ENCODE measurements at regions not wholly inside any gene's neighbourhood (a gene's known extent, or its start where the extent isn't known, plus 50 kb on each side); places are given as distances from the start of the nearest gene placed in this dataset.

DNA sequence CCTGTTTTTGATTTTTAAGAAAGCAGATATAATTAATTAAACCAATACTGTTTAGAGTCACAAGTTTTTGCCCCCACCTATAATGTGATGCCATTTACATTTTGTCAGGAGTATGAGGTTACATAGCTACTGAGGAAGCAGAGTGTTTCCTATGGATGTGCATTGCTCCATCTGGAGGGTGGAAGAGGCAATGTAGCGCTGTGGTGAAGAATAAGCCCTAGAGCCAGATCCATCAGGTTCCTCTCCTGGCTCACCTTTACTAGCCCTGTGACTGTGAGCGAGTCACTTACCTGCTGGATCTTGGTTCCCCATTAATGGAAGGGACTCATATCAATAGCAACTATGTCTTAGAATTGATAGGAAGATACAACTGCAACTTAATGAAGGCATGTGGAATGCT is 216.0 kb downstream of the GPAM start (continued):
- TF ChIP-seq CUX1 (IDR thresholded peaks at IDR 0.05; ENCODE audit: insufficient replicate concordance, low read depth, low read length) = no peak

DNA sequence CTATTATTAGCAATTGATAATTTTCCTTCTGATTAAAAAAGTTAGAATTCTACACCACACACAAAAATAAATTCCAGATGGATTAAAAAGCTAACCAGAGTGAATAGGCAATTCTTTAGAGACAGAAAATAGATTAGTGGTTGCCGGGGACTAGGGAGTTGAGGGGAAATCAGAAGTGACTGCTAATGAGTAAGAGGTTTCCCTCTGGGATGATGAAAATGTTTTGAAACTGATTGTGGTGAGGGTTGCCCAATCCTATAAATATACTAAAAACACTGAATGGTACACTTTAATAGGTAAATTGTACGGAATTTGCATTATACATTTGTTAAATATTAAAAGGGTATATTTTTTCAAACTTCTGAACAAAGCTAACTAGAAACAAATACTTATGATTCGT is 214.9 kb downstream of the GPAM start:
- no peak overlapping the region for H3K4me2 ChIP-seq (ENCODE audit: control insufficient read depth, insufficient read depth)
- H3K4me1 ChIP-seq (ENCODE audit: control insufficient read depth, insufficient read depth, low read length) = no peaks in the 10 kb centered on the region
- no peak overlapping the region for H2AFZ ChIP-seq (ENCODE audit: control insufficient read depth, low read depth, low read length)
- no peak overlapping the region for H3K4me3 ChIP-seq
- no peak for DNase-seq (ENCODE audit: low read depth, low spot score)
- no peaks in the 10 kb centered on the region for H3K27me3 ChIP-seq (replicated peaks in 1 of 2; ENCODE audit: control insufficient read depth in 2 of 2, insufficient read depth in 2 of 2, low read length in 1 of 2)
- ATAC-seq = no peak
- H3K27ac ChIP-seq (ENCODE audit: control insufficient read depth, insufficient read depth) = no peak overlapping the region
- H4K20me1 ChIP-seq (ENCODE audit: control insufficient read depth, insufficient read depth) = no peaks in the 10 kb centered on the region
- POLR2A ChIA-PET = no interaction called here
- no peak overlapping the region for H3K9ac ChIP-seq (ENCODE audit: control insufficient read depth, insufficient read depth, low read length)
- no TSS peak for BruUV-seq (replicated peaks)
- TF ChIP-seq SMAD5 (IDR thresholded peaks at IDR 0.05; ENCODE audit: low read depth) = no peak
- no peak for TF ChIP-seq BRCA1 (IDR thresholded peaks at IDR 0.05; ENCODE audit: low read depth, low read length)
- no peak for TF ChIP-seq SIX5 (IDR thresholded peaks at IDR 0.05; ENCODE audit: low read depth, low read length, severe bottlenecking)
- TF ChIP-seq ZNF24 (IDR thresholded peaks at IDR 0.05) = no peak
- no peak for TF ChIP-seq ZSCAN29 (IDR thresholded peaks at IDR 0.05)
- no peak for TF ChIP-seq RAD51 (IDR thresholded peaks at IDR 0.05)
- TF ChIP-seq, protein P1, sequence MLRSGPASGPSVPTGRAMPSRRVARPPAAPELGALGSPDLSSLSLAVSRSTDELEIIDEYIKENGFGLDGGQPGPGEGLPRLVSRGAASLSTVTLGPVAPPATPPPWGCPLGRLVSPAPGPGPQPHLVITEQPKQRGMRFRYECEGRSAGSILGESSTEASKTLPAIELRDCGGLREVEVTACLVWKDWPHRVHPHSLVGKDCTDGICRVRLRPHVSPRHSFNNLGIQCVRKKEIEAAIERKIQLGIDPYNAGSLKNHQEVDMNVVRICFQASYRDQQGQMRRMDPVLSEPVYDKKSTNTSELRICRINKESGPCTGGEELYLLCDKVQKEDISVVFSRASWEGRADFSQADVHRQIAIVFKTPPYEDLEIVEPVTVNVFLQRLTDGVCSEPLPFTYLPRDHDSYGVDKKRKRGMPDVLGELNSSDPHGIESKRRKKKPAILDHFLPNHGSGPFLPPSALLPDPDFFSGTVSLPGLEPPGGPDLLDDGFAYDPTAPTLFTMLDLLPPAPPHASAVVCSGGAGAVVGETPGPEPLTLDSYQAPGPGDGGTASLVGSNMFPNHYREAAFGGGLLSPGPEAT (IDR thresholded peaks at IDR 0.05; ENCODE audit: low read depth) = no peak
- no peak for TF ChIP-seq SP1 (IDR thresholded peaks at IDR 0.05; ENCODE audit: low read depth, low read length)
- no peak for TF ChIP-seq IKZF2 (IDR thresholded peaks at IDR 0.05)
- H3K36me3 ChIP-seq (ENCODE audit: control insufficient read depth in 2 of 2, insufficient read depth in 2 of 2, low read length in 1 of 2) = no peaks in the 10 kb centered on the region
- no peak for FAIRE-seq
- RAD21 ChIA-PET (ENCODE audit: unreplicated experiment) = no interaction called here
- in situ Hi-C loops (cut with MboI) (no loop called here), intact Hi-C loops (cut with micrococcal nuclease; ENCODE audit: unreplicated experiment) (no loop called here)
- H3K79me2 ChIP-seq (ENCODE audit: control insufficient read depth, insufficient read depth, low read length) = no peaks in the 10 kb centered on the region
- WGBS (ENCODE audit: insufficient coverage, insufficient replicate concordance, low lambda C conversion rate, missing lambda C conversion rate) = 2% methylated on average over 3 of the region's 3 CpGs
- H3K9me3 ChIP-seq (replicated peaks; ENCODE audit: control insufficient read depth, insufficient read depth, low read length) = no peaks in the 10 kb centered on the region
- CTCF ChIA-PET = no interaction called here
- SMC1A ChIA-PET (ENCODE audit: uncharacterized antibody, unreplicated experiment) = no interaction called here
